ENCODE measurements at regions not wholly inside any gene's neighbourhood (a gene's known extent, or its start where the extent isn't known, plus 50 kb on each side); places are given as distances from the start of the nearest gene placed in this dataset.

GRCh38 chr5:51599587-51599986, 216.3 kb downstream of the ISL1 start:
- TF ChIP-seq SIN3A (IDR thresholded peaks at IDR 0.05; ENCODE audit: borderline replicate concordance, insufficient read depth, low read depth, low read length) (no peak), TCF7L2 (IDR thresholded peaks at IDR 0.05; ENCODE audit: low read depth, low read length) (no peak), POLR2AphosphoS5 (IDR thresholded peaks at IDR 0.05; ENCODE audit: low read depth, low read length) (no peak), CTCF (IDR thresholded peaks at IDR 0.05) (no peak), REST (IDR thresholded peaks at IDR 0.05; ENCODE audit: insufficient read depth in 1 of 2, low read depth in 2 of 2, low read length in 1 of 2) (no peak)
- ATAC-seq = no peak
- Histone ChIP-seq H3K27me3 (ENCODE audit: control insufficient read depth, insufficient read depth, low read length) (no peaks in the 10 kb centered on the region), H3K36me3 (ENCODE audit: control insufficient read depth, insufficient read depth, low read length) (no peaks in the 10 kb centered on the region), H3K4me3 (ENCODE audit: low read depth in 2 of 2, low read length in 2 of 2) (no peak overlapping the region), H3K9me3 (ENCODE audit: control insufficient read depth, insufficient read depth, low read depth, low read length) (no peaks in the 10 kb centered on the region), H3K4me1 (ENCODE audit: control insufficient read depth, insufficient read depth, low read length) (no peaks in the 10 kb centered on the region), H3K27ac (ENCODE audit: low read length) (no peak overlapping the region)
- DNase-seq (ENCODE audit: low read depth, low spot score) = no peak
- ChIA-PET POLR2A (no interaction called here), CTCF (no interaction called here)
- intact Hi-C loops (cut with micrococcal nuclease; ENCODE audit: unreplicated experiment) = no loop called here
- in situ Hi-C loops (cut with HindIII; ENCODE audit: low pct_unique_long_range_greater_than_20kb, low sequenced_read_pairs) = no loop called here
- no TSS peak for BruUV-seq (replicated peaks)

GRCh38 chr5:51604324-51604723, 221.1 kb downstream of the ISL1 start:
- no peaks in the 10 kb centered on the region for H3K4me1 ChIP-seq (ENCODE audit: control insufficient read depth, insufficient read depth, low read length)

More at GRCh38 chr5:51604324-51604723, 221.1 kb downstream of the ISL1 start:
- in situ Hi-C loops (cut with HindIII; ENCODE audit: low pct_unique_long_range_greater_than_20kb, low sequenced_read_pairs) (no loop called here), intact Hi-C loops (cut with micrococcal nuclease; ENCODE audit: unreplicated experiment) (no loop called here)
- TF ChIP-seq TCF7L2 (IDR thresholded peaks at IDR 0.05; ENCODE audit: low read depth, low read length) (no peak), POLR2AphosphoS5 (IDR thresholded peaks at IDR 0.05; ENCODE audit: low read depth, low read length) (no peak), REST (IDR thresholded peaks at IDR 0.05; ENCODE audit: insufficient read depth in 1 of 2, low read depth in 2 of 2, low read length in 1 of 2) (no peak), CTCF (IDR thresholded peaks at IDR 0.05) (no peak), SIN3A (IDR thresholded peaks at IDR 0.05; ENCODE audit: borderline replicate concordance, insufficient read depth, low read depth, low read length) (no peak)
- no peak for ATAC-seq
- ChIA-PET CTCF (no interaction called here), POLR2A (no interaction called here)
- H3K36me3 ChIP-seq (ENCODE audit: control insufficient read depth, insufficient read depth, low read length) = no peaks in the 10 kb centered on the region
- no peak overlapping the region for H3K4me3 ChIP-seq (ENCODE audit: low read depth in 2 of 2, low read length in 2 of 2)
- no peak for DNase-seq (ENCODE audit: low read depth, low spot score)
- no peaks in the 10 kb centered on the region for H3K27me3 ChIP-seq (ENCODE audit: control insufficient read depth, insufficient read depth, low read length)
- no peaks in the 10 kb centered on the region for H3K9me3 ChIP-seq (ENCODE audit: control insufficient read depth, insufficient read depth, low read depth, low read length)
- no peak overlapping the region for H3K27ac ChIP-seq (ENCODE audit: low read length)
- BruUV-seq (replicated peaks) = no TSS peak

Data from Panc1 (cell line).